GM04504 (cell line): ENCODE measurements at regions not wholly inside any gene's neighbourhood (a gene's known extent, or its start where the extent isn't known, plus 50 kb on each side); places are given as distances from the start of the nearest gene placed in this dataset.
A peak's percentile ranks its signal among the peaks of the same experiment; 100 is the strongest.

Experiments used
- DNase-seq: peaks from one replicate; pipeline ENCODE4 v3.0.0-alpha.2; 2012; ENCODE audit warnings: low read depth

GRCh38 chr7:42432644-42433043, 195.6 kb upstream of the GLI3 start:
- DNase-seq, result no peak

GRCh38 chr7:42431873-42432272, 194.9 kb upstream of the GLI3 start:
- DNase-seq, result no peak

- no peak for DNase-seq
Measured at GRCh38 chr7:42429339-42429738, 192.3 kb upstream of the GLI3 start.

GRCh38 chr7:42426163-42426562, 189.2 kb upstream of the GLI3 start:
- no peak for DNase-seq

GRCh38 chr7:42414941-42415505, 178.0 kb upstream of the GLI3 start:
- no peak for DNase-seq

GRCh38 chr7:42414028-42414427, 177.0 kb upstream of the GLI3 start:
- DNase-seq, result no peak

GRCh38 chr7:42409296-42409695, 172.3 kb upstream of the GLI3 start:
- DNase-seq, result no peak

- no peak for DNase-seq
Measured at GRCh38 chr7:42407833-42408232, 170.8 kb upstream of the GLI3 start.

GRCh38 chr7:42407021-42407710, 170.2 kb upstream of the GLI3 start:
- DNase-seq, result no peak

- no peak for DNase-seq
Measured at GRCh38 chr7:42406358-42406757, 169.3 kb upstream of the GLI3 start.

- no peak for DNase-seq
Measured at GRCh38 chr7:42405782-42406181, 168.8 kb upstream of the GLI3 start.

- DNase-seq, result no peak
Measured at GRCh38 chr7:42403831-42404230, 166.8 kb upstream of the GLI3 start.

GRCh38 chr7:42400961-42401360, 164.0 kb upstream of the GLI3 start:
- DNase-seq, result no peak

GRCh38 chr7:42400211-42400772, 163.3 kb upstream of the GLI3 start:
- no peak for DNase-seq

- no peak for DNase-seq
Measured at GRCh38 chr7:42395607-42396006, 158.6 kb upstream of the GLI3 start.

- no peak for DNase-seq
Measured at GRCh38 chr7:42392826-42393225, 155.8 kb upstream of the GLI3 start.

- DNase-seq, result no peak
Measured at GRCh38 chr7:42389697-42390096, 152.7 kb upstream of the GLI3 start.

GRCh38 chr7:42385912-42386311, 148.9 kb upstream of the GLI3 start:
- DNase-seq, result no peak

- DNase-seq, result no peak
Measured at GRCh38 chr7:42381161-42381560, 144.2 kb upstream of the GLI3 start.

- peak; percentile 10 for DNase-seq
Measured at GRCh38 chr7:42380401-42380800, 143.4 kb upstream of the GLI3 start.

- no peak for DNase-seq
Measured at GRCh38 chr7:42378149-42378548, 141.1 kb upstream of the GLI3 start.

- no peak for DNase-seq
Measured at GRCh38 chr7:42373285-42373684, 136.3 kb upstream of the GLI3 start.

- DNase-seq, result no peak
Measured at GRCh38 chr7:42372479-42372878, 135.5 kb upstream of the GLI3 start.

- peak; percentile 64 for DNase-seq
Measured at GRCh38 chr7:42359946-42360345, 122.9 kb upstream of the GLI3 start.
